ENCODE measurements at regions not wholly inside any gene's neighbourhood (a gene's known extent, or its start where the extent isn't known, plus 50 kb on each side); places are given as distances from the start of the nearest gene placed in this dataset.
"Not testable (repeated sequence)": the region's sequence is repeated elsewhere in the genome, so short reads cannot be mapped to it uniquely, and the experiment has no call there.

DNA sequence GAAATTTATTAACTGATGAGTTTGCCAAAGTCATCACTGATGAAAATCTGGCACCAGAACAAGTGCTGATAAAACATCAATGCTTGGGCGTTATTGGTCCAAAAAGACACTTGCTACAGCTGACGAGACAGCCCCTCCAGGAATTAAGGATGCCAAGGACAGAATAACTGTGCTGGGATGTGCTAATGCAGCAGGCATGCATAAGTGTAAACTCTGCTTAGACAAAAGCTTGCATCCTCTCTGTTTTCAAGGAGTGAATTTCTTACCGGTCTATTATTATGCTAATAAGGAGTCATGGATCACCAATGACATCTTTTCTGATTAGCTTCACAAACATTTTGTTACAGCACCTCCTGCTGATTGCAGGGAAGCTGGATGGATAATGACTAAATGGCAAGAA is 402.0 kb downstream of the LTN1 start:
- Histone ChIP-seq H3K27ac (no peak overlapping the region), H3K36me3 (no peaks in the 10 kb centered on the region), H3K27me3 (no peaks in the 10 kb centered on the region), H3K4me3 (no peak overlapping the region), H3K4me1 (no peaks in the 10 kb centered on the region), H3K9me3 (peaks cover 0 to 4% of the 10 kb centered on the region in 2 donors)
- DNase-seq (no peak), ATAC-seq (no peak)
- intact Hi-C loops (cut with DNase I) = no loop called here
- TF ChIP-seq, protein P1, sequence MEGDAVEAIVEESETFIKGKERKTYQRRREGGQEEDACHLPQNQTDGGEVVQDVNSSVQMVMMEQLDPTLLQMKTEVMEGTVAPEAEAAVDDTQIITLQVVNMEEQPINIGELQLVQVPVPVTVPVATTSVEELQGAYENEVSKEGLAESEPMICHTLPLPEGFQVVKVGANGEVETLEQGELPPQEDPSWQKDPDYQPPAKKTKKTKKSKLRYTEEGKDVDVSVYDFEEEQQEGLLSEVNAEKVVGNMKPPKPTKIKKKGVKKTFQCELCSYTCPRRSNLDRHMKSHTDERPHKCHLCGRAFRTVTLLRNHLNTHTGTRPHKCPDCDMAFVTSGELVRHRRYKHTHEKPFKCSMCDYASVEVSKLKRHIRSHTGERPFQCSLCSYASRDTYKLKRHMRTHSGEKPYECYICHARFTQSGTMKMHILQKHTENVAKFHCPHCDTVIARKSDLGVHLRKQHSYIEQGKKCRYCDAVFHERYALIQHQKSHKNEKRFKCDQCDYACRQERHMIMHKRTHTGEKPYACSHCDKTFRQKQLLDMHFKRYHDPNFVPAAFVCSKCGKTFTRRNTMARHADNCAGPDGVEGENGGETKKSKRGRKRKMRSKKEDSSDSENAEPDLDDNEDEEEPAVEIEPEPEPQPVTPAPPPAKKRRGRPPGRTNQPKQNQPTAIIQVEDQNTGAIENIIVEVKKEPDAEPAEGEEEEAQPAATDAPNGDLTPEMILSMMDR (IDR thresholded peaks at IDR 0.05) = no peak

DNA sequence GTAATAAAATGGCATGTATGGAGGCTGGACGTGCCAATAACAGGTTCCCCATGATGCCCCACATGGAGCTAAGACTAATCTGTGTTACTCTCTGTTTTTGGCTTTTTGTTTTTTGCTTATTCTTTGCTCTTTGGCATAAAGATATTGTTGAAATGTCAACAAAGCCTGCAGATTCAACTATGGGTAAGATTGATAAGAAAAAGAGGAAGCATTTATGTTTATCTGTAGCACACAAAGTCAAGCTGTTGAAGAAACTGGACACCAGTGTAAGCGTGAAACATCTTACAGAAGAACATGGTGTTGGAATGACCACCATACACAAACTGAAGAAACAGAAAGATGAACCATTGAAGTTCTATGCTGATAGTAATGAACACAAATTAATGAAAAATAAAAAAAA is 402.7 kb downstream of the LTN1 start:
- ATAC-seq = no peak
- Histone ChIP-seq H3K4me3 (no peak overlapping the region), H3K27me3 (no peaks in the 10 kb centered on the region), H3K36me3 (no peaks in the 10 kb centered on the region), H3K27ac (no peak overlapping the region), H3K4me1 (no peaks in the 10 kb centered on the region), H3K9me3 (peaks cover 0 to 7% of the 10 kb centered on the region in 2 donors)
- no peak for DNase-seq
- intact Hi-C loops (cut with DNase I) = no loop called here
- TF ChIP-seq, protein P1 (IDR thresholded peaks at IDR 0.05) = no peak

DNA sequence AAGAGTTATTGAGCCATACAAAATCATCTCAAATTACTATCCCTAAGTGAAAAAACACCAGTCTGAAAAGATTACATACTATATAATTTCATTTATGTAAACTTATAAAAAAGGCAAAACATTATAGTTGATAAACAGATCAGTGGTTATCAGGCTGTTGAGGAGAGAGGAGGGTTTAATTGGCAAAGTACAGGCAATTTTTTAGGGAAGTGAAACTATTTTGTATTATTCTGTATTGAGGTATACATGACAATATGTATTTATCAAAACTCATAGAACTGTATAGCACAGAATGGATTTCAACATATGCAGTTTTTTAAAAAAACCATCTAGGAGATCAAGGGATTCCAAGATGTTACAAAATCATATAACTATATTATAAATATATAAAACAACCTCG is 403.7 kb downstream of the LTN1 start:
- Histone ChIP-seq H3K36me3 (no peaks in the 10 kb centered on the region), H3K4me3 (no peak overlapping the region), H3K4me1 (no peaks in the 10 kb centered on the region), H3K27ac (no peak overlapping the region), H3K9me3 (peaks cover 0 to 7% of the 10 kb centered on the region in 2 donors), H3K27me3 (no peaks in the 10 kb centered on the region)
- TF ChIP-seq, protein P1 (IDR thresholded peaks at IDR 0.05) = no peak
- no peak for DNase-seq
- intact Hi-C loops (cut with DNase I) = no loop called here
- no peak for ATAC-seq

DNA sequence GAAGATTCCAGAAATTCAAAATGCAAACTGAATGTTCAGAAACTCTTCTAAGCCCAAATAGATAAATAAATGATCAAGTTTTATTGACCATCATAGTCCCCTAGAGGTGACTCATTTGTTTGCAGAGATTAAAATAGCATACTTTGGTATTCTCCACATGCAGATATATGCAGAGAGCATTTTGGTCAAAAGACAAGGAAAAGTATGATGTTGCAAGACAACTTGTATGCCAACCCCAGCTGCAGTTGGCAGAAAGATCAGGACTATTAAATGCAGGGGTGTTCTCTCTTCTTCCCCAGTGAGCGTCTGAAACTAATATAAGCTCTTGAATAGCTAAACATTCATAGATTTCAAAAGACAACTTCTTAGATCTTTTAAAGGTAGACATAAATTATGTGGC is 404.9 kb downstream of the LTN1 start:
- H3K36me3 ChIP-seq = no peaks in the 10 kb centered on the region
- no peak overlapping the region for H3K27ac ChIP-seq
- ATAC-seq (no peak), DNase-seq (no peak)
- no peaks in the 10 kb centered on the region for H3K27me3 ChIP-seq
- TF ChIP-seq, protein P1 (IDR thresholded peaks at IDR 0.05) = no peak
- no peak overlapping the region for H3K4me3 ChIP-seq
- H3K4me1 ChIP-seq = no peaks in the 10 kb centered on the region
- peaks cover 0 to 7% of the 10 kb centered on the region in 2 donors for H3K9me3 ChIP-seq
- intact Hi-C loops (cut with DNase I) = no loop called here

DNA sequence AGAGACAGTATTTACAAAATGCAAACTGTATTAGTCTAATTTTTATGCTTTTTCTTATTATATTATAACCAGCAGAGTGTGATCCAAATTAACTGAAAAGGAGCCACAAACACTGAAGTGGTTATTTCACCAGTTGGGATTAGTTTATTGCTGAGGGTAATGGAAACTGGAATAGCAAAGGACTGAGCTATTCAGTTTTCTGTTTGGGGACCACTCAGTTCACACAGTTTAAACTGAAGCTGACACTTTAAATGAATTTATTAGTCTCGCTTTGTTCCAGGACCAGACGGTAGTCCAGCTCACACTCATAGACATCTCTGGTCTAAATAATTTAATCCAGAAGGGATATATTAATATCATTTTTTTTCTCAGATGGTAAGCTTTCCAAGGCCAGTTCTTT is 410.7 kb downstream of the LTN1 start:
- H3K27me3 ChIP-seq = no peaks in the 10 kb centered on the region
- no peak overlapping the region for H3K27ac ChIP-seq
- no peak overlapping the region for H3K4me3 ChIP-seq
- DNase-seq = no peak
- peaks cover 0 to 7% of the 10 kb centered on the region in 2 donors for H3K9me3 ChIP-seq
- intact Hi-C loops (cut with DNase I) = no loop called here
- H3K4me1 ChIP-seq = no peaks in the 10 kb centered on the region
- no peaks in the 10 kb centered on the region for H3K36me3 ChIP-seq
- TF ChIP-seq, protein P1 (IDR thresholded peaks at IDR 0.05) = no peak
- ATAC-seq = no peak

DNA sequence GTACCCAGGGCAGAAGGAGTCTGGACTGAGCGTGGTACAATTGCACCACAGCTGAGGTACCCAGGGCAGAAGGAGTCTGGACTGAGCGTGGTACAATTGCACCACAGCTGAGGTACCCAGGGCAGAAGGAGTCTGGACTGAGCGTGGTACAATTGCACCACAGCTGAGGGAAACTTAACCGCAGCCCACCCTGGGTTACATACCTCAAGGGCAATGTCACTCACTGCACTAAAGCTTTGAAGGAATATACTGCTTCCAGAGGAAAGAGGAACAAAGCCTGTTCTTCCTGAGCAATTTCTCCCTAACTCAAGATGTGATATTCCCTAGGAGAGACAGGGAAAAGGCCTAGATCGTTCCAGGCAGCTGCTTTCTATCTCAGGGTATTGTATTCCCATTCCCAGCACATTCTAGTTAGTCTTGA is 411.4 kb downstream of the LTN1 start:
- H3K36me3 ChIP-seq; H3K9me3 ChIP-seq; ATAC-seq; H3K27me3 ChIP-seq; H3K4me1 ChIP-seq; DNase-seq; intact Hi-C loops (cut with DNase I); H3K4me3 ChIP-seq; H3K27ac ChIP-seq: not testable (repeated sequence)

All from left lung (tissue), 4 donors.